NCI-H1092 treated with DMSO at 0.1 percent for 48 hours (cell line): ENCODE measurements at regions not wholly inside any gene's neighbourhood (a gene's known extent, or its start where the extent isn't known, plus 50 kb on each side); places are given as distances from the start of the nearest gene placed in this dataset.

Source experiments
- DNase-seq: peaks from one replicate; lab custom pipeline; 2025; lab: John Stamatoyannopoulos, UW

DNA sequence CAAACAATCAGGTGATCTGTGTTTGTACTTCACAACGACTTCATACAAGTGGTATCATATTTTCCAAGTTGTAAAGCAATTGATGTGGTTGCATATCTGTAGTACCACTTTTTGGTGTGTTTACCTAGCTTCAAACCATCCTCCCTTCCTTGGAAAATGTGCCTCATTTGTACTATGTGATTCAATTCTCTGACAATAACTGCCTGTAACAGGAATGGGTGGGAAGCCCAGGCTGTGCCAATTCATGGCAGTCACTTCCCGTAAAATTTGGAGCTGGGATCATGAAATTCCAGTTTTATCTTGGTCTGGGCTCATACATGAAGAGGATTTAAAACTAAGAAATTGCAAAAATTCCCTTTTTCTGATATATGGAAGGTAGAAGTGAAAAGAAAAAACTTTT lies 250.1 kb downstream of the DIO2 start:
- DNase-seq: no peak

GRCh38 chr14:79960288-79960687 lies 251.0 kb downstream of the DIO2 start:
- DNase-seq: no peak

DNA sequence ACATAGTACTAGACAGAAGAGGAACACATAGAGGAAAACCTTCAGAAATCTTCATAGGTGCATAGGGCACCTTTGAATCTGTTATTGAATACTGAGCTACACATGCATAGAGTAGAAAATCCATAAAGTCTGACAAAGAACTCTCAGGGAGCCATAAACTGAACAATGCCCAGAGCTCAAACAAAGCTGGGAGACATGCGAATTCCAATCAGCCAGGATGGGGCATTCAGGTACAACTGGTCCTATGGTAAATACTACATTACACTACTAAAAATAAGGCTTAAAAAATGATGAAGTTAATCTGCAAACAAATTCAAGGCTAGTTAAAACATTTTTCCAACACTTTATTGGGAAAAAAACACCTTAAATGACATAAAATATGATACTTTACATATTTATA lies 259.7 kb downstream of the DIO2 start:
- DNase-seq: no peak

DNA sequence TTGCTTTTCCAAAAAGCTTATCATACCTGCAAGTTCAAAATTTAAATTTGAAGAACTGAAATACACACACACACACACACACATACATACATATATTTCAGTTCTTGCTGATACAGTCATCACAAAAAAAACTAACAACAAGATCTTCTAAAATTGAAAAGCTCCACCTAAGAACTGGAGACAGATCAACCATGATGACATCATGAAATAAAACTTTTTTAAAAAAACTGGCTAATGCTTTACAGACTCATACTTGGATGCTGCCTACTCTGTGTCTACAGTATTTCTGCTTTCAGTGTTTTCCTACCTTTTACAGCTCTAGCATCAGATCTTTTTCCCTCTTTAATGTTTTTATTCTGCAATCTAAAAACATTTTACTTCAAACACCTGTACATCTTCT lies 261.4 kb downstream of the DIO2 start:
- no peak for DNase-seq

GRCh38 chr14:79947440-79948054 lies 263.8 kb downstream of the DIO2 start:
- peak; percentile 87 for DNase-seq

DNA sequence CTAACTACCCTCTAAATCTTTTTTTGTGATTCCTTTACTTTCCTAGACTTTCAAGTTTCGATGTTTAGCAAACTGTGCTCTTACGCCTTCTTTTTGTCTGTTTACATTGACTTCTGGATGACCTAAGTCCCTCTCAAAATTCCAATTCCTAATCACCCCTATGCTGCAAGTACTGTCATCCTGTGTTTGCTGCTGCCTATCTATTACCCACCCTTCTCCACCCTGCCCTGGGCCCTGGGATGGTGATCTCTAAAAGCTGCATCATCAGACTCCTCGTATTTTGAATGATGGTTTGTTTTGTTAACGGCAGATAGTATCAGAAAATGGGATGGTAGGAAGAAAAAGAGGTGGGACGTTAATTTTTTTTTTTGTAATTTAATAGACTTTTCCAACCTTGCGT lies 272.1 kb downstream of the DIO2 start:
- DNase-seq: no peak

DNA sequence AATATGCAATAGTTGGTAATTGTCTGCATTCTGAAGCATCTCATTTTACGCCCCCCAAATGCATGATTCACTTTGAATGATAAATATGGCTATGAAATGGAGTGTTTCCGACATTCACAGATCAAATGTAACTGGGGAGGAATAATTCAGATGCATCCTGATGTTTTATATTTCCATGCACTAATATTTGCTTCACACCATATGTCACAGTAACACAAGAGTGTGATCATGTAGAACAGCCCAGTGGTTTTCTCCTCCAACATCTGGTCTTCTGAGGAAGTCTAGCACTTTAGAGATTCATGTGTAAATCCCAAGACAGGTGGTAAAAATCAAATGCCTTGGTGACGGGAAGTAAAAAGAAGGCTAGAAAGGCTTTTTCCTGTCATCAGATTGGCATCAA lies 273.1 kb downstream of the DIO2 start:
- DNase-seq: no peak

- DNase-seq: no peak
These were observed 273.9 kb downstream of the DIO2 start for GRCh38 chr14:79937433-79937832.

DNA sequence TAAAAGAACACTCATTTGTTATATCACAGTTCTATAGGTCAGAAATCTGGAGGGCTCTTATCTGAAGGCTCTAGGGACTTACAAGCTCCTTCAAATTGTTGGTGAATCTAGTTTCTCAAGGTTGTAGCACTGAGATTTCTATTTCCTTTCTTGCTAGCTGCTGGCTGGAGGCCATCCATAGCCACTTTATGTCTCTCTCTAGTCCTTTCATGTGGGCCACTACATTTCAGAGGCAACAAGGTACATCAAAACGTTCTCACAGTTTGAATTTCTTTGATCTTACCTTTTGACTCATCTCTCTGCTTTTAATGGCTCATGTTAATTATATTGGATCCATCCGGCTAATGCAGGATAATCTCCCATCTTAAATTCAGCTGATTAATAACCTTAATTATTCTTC lies 286.8 kb downstream of the DIO2 start:
- DNase-seq: no peak

GRCh38 chr14:79920180-79920692 lies 291.1 kb downstream of the DIO2 start:
- DNase-seq: no peak
